MM.1S (cell line): ENCODE measurements at regions not wholly inside any gene's neighbourhood (a gene's known extent, or its start where the extent isn't known, plus 50 kb on each side); places are given as distances from the start of the nearest gene placed in this dataset.

ENCODE experiments used
- DNase-seq: peaks from one replicate; pipeline ENCODE4 v3.0.0-alpha.2; 2015
- H2AFZ ChIP-seq: fragments of 300-600 bp; sonication (generic); 2 replicates; pipeline ENCODE4 v1.6.0; 2016; ENCODE audit warnings: antibody characterized with exemption, low read length
- H3F3A ChIP-seq: fragments of 300-600 bp; sonication (generic); 2 replicates; pipeline ENCODE4 v1.6.1; 2016; ENCODE audit warnings: mild to moderate bottlenecking, antibody characterized with exemption, low read length, moderate library complexity, mixed read lengths; ENCODE audit not compliant: insufficient read depth
- H3K27ac ChIP-seq: fragments of 300-600 bp; sonication (generic); 2 replicates; pipeline ENCODE4 v1.5.1; 2016; ENCODE audit warnings: mild to moderate bottlenecking, low read length
- H3K27me3 ChIP-seq: fragments of 300-600 bp; sonication (generic); replicated peaks from 2 replicates; pipeline ENCODE4 v1.6.0; 2016; ENCODE audit warnings: low read length; ENCODE audit not compliant: insufficient read depth
- H3K36me3 ChIP-seq: fragments of 300-600 bp; sonication (generic); replicated peaks from 2 replicates; pipeline ENCODE4 v1.6.1; 2016; ENCODE audit warnings: mild to moderate bottlenecking, low read length, mixed read lengths; ENCODE audit not compliant: insufficient read depth
- H3K4me1 ChIP-seq: fragments of 300-600 bp; sonication (generic); 2 replicates; pipeline ENCODE4 v1.6.1; 2016; ENCODE audit warnings: low read length, mixed read lengths
- H3K4me2 ChIP-seq: fragments of 300-600 bp; sonication (generic); 2 replicates; pipeline ENCODE4 v1.6.0; 2016; ENCODE audit warnings: low read depth, low read length
- H3K4me3 ChIP-seq: fragments of 300-600 bp; sonication (generic); 2 replicates; pipeline ENCODE4 v1.5.1; 2016; ENCODE audit warnings: low read length, mixed read lengths
- H3K79me2 ChIP-seq: fragments of 300-600 bp; sonication (generic); 2 replicates; pipeline ENCODE4 v1.6.1; 2016; ENCODE audit warnings: mixed run types, low read length, mixed read lengths
- H3K9ac ChIP-seq: fragments of 300-600 bp; sonication (generic); 2 replicates; pipeline ENCODE4 v1.6.1; 2016; ENCODE audit warnings: low read length, mixed read lengths
- H3K9me2 ChIP-seq: fragments of 300-600 bp; sonication (generic); replicated peaks from 2 replicates; pipeline ENCODE4 v1.6.1; 2016; ENCODE audit warnings: mild to moderate bottlenecking, low read length, mixed read lengths; ENCODE audit not compliant: insufficient read depth
- H3K9me3 ChIP-seq: fragments of 300-600 bp; sonication (generic); replicated peaks from 2 replicates; pipeline ENCODE4 v1.6.1; 2016; ENCODE audit warnings: mild to moderate bottlenecking, low read length, mixed read lengths; ENCODE audit not compliant: insufficient read depth
- H4K20me1 ChIP-seq: fragments of 300-600 bp; sonication (generic); 2 replicates; pipeline ENCODE4 v1.6.1; 2016; ENCODE audit warnings: mild to moderate bottlenecking, low read length, moderate library complexity, mixed read lengths; ENCODE audit not compliant: insufficient read depth
- CTCF ChIP-seq: fragments of 300-600 bp; sonication (generic); IDR thresholded peaks from 2 replicates; pipeline ENCODE4 v1.5.1; 2016; ENCODE audit warnings: antibody characterized with exemption, low read length, mixed read lengths
- EZH2 ChIP-seq: fragments of 300-600 bp; sonication (generic); optimal IDR thresholded peaks from 2 replicates; pipeline ENCODE3; 2017; ENCODE audit warnings: low read depth, mild to moderate bottlenecking, antibody characterized with exemption, low read length, mixed read lengths
- EZH2phosphoT487 ChIP-seq: fragments of 300-600 bp; sonication (generic); IDR thresholded peaks from 2 replicates; pipeline ENCODE4 v1.6.1; 2018; ENCODE audit warnings: antibody characterized with exemption, low read length

GRCh38 chr17:13135506-13135905 lies 117.7 kb upstream of the ELAC2 start:
- Histone ChIP-seq H3K4me1 (no peaks in the 10 kb centered on the region), H3K9me3 (no peaks in the 10 kb centered on the region), H3F3A (no peaks in the 10 kb centered on the region), H3K4me3 (no peak overlapping the region), H2AFZ (no peak overlapping the region), H3K27me3 (no peaks in the 10 kb centered on the region), H3K79me2 (no peaks in the 10 kb centered on the region), H3K36me3 (no peaks in the 10 kb centered on the region), H3K27ac (no peak overlapping the region), H3K9me2 (no peaks in the 10 kb centered on the region), H3K9ac (no peak overlapping the region), H4K20me1 (no peaks in the 10 kb centered on the region), H3K4me2 (no peak overlapping the region)
- no peak for TF ChIP-seq EZH2phosphoT487
- TF ChIP-seq EZH2 = no peak
- no peak for TF ChIP-seq CTCF
- no peak for DNase-seq

GRCh38 chr17:13134076-13134475 lies 116.2 kb upstream of the ELAC2 start:
- no peaks in the 10 kb centered on the region for H4K20me1 ChIP-seq
- H3K9me3 ChIP-seq = no peaks in the 10 kb centered on the region
- no peak overlapping the region for H2AFZ ChIP-seq
- no peaks in the 10 kb centered on the region for H3F3A ChIP-seq
- H3K36me3 ChIP-seq = no peaks in the 10 kb centered on the region
- H3K9me2 ChIP-seq = no peaks in the 10 kb centered on the region
- no peak overlapping the region for H3K9ac ChIP-seq
- TF ChIP-seq EZH2phosphoT487 = no peak
- TF ChIP-seq CTCF = no peak
- TF ChIP-seq EZH2 = no peak
- H3K4me1 ChIP-seq = no peaks in the 10 kb centered on the region
- H3K27ac ChIP-seq = no peak overlapping the region
- no peaks in the 10 kb centered on the region for H3K27me3 ChIP-seq
- no peak for DNase-seq
- H3K4me3 ChIP-seq = no peak overlapping the region
- H3K79me2 ChIP-seq = no peaks in the 10 kb centered on the region
- H3K4me2 ChIP-seq = no peak overlapping the region

GRCh38 chr17:13131225-13131624 lies 113.4 kb upstream of the ELAC2 start:
- H3K27me3 ChIP-seq = no peaks in the 10 kb centered on the region
- no peak for DNase-seq
- no peaks in the 10 kb centered on the region for H3K4me1 ChIP-seq
- H3K9ac ChIP-seq = no peak overlapping the region
- H3F3A ChIP-seq = no peaks in the 10 kb centered on the region
- TF ChIP-seq EZH2phosphoT487 = no peak
- TF ChIP-seq CTCF = no peak
- TF ChIP-seq EZH2 = no peak
- H3K36me3 ChIP-seq = no peaks in the 10 kb centered on the region
- no peak overlapping the region for H3K27ac ChIP-seq
- H4K20me1 ChIP-seq = no peaks in the 10 kb centered on the region
- no peak overlapping the region for H3K4me3 ChIP-seq
- no peak overlapping the region for H3K4me2 ChIP-seq
- no peak overlapping the region for H2AFZ ChIP-seq
- no peaks in the 10 kb centered on the region for H3K79me2 ChIP-seq
- no peaks in the 10 kb centered on the region for H3K9me3 ChIP-seq
- H3K9me2 ChIP-seq = no peaks in the 10 kb centered on the region

GRCh38 chr17:13129356-13129755 lies 111.5 kb upstream of the ELAC2 start:
- Histone ChIP-seq H4K20me1 (no peaks in the 10 kb centered on the region), H3K4me2 (no peak overlapping the region), H3K9me2 (no peaks in the 10 kb centered on the region), H2AFZ (no peak overlapping the region), H3K27me3 (no peaks in the 10 kb centered on the region), H3K4me1 (no peaks in the 10 kb centered on the region), H3K79me2 (no peaks in the 10 kb centered on the region), H3K4me3 (no peak overlapping the region), H3K9ac (no peak overlapping the region), H3F3A (no peaks in the 10 kb centered on the region), H3K9me3 (no peaks in the 10 kb centered on the region), H3K27ac (no peak overlapping the region), H3K36me3 (no peaks in the 10 kb centered on the region)
- DNase-seq = no peak
- TF ChIP-seq CTCF (no peak), EZH2phosphoT487 (no peak), EZH2 (no peak)
